ENCODE measurements at regions not wholly inside any gene's neighbourhood (a gene's known extent, or its start where the extent isn't known, plus 50 kb on each side); places are given as distances from the start of the nearest gene placed in this dataset.
A peak's percentile ranks its signal among the peaks of the same experiment; 100 is the strongest.

- no peak for DNase-seq (ENCODE audit: low read depth in 3 of 3)
Observed at GRCh38 chr15:92565351-92566125, 90.0 kb downstream of the FAM174B start.

- DNase-seq (ENCODE audit: low read depth in 3 of 3): no peak
Observed at GRCh38 chr15:92561754-92562153, 93.8 kb downstream of the FAM174B start.

- no peak for DNase-seq (ENCODE audit: low read depth in 3 of 3)
Observed at GRCh38 chr15:92553317-92553716, 102.3 kb downstream of the FAM174B start.

- no peak for DNase-seq (ENCODE audit: low read depth in 3 of 3)
Observed at GRCh38 chr15:92545996-92546395, 109.6 kb downstream of the FAM174B start.

- no peak for DNase-seq (ENCODE audit: low read depth in 3 of 3)
Observed at GRCh38 chr15:92541291-92542200, 114.0 kb downstream of the FAM174B start.

- DNase-seq (ENCODE audit: low read depth in 3 of 3): no peak
Observed at GRCh38 chr15:92538115-92538514, 117.5 kb downstream of the FAM174B start.

GRCh38 chr15:92533298-92533697, 122.3 kb downstream of the FAM174B start:
- DNase-seq (ENCODE audit: low read depth in 3 of 3): no peak

GRCh38 chr15:92531406-92531805, 124.2 kb downstream of the FAM174B start:
- DNase-seq (ENCODE audit: low read depth in 3 of 3): no peak

GRCh38 chr15:92528736-92529135, 126.8 kb downstream of the FAM174B start:
- DNase-seq (ENCODE audit: low read depth in 3 of 3): no peak

GRCh38 chr15:92527197-92527596, 128.4 kb downstream of the FAM174B start:
- DNase-seq (ENCODE audit: low read depth in 3 of 3): no peak

- DNase-seq (ENCODE audit: low read depth in 3 of 3): no peak
Observed at GRCh38 chr15:92525758-92526245, 129.8 kb downstream of the FAM174B start.

GRCh38 chr15:92524874-92525565, 130.6 kb downstream of the FAM174B start:
- no peak for DNase-seq (ENCODE audit: low read depth in 3 of 3)

- no peak for DNase-seq (ENCODE audit: low read depth in 3 of 3)
Observed at GRCh38 chr15:92524161-92524560, 130.5 kb downstream of the ST8SIA2 start.

GRCh38 chr15:92523176-92523575, 129.5 kb downstream of the ST8SIA2 start:
- DNase-seq (ENCODE audit: low read depth in 3 of 3): no peak

GRCh38 chr15:92521624-92522008, 127.9 kb downstream of the ST8SIA2 start:
- peak; percentile 1 to 17 (median 7) for DNase-seq (ENCODE audit: low read depth in 3 of 3)

- DNase-seq (ENCODE audit: low read depth in 3 of 3): no peak
Observed at GRCh38 chr15:92520914-92521623, 127.4 kb downstream of the ST8SIA2 start.

- DNase-seq (ENCODE audit: low read depth in 3 of 3): no peak
Observed at GRCh38 chr15:92519709-92520108, 126.0 kb downstream of the ST8SIA2 start.

All from stimulated activated CD4-positive, alpha-beta T cell treated with anti-CD3 and anti-CD28 coated beads, TNF-alpha, amount 100 ng/mL, for 4 hours (primary cell).